HG02981 (cell line): ENCODE measurements at regions not wholly inside any gene's neighbourhood (a gene's known extent, or its start where the extent isn't known, plus 50 kb on each side); places are given as distances from the start of the nearest gene placed in this dataset.
"Not testable (repeated sequence)": the region's sequence is repeated elsewhere in the genome, so short reads cannot be mapped to it uniquely, and the experiment has no call there.

Experiments used
- ATAC-seq: cut with Tn5 transposase; IDR thresholded peaks from one replicate; pipeline ENCODE4 v1.9.1; 2021; ENCODE audit warnings: mild to moderate bottlenecking, moderate library complexity; ENCODE audit not compliant: unreplicated experiment

DNA sequence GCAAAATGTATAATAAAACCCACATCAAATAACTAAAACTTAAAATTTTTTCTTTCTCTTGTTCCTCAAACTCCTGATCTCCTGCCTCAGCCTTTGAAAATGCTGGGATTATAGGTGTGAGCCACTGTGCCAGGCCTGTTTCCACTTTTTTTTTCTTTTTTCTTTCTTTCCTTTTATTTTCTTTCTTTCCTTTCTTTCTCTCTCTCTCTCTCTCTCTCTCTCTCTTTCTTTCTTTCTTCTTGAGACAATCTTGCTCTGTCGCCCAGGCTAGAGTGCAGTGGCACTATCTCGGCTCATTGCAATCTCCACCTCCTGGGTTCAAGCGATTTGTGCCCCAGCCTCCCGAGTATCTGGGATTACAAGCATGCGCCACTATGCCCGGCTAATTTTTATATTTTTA is 164.6 kb downstream of the OR2B2 start:
- no peak for ATAC-seq

DNA sequence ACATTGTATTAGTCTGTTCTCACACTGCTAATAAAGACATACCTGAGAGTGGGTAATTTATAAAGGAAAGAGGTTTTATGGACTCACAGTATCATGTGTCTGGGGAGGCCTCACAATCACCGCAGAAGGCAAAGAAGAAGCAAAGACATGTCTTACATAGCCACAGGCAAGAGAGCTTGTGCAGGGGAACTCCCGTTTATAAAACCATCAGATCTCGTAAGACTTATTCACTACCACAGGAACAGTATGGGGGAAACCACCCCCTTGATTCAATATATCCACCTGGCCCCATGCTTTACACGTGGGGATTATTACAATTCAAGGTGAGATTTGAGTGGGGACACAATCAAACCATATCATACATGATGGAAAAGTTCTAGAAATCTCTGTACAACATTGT is 165.3 kb downstream of the OR2B2 start:
- ATAC-seq, result not testable (repeated sequence)

DNA sequence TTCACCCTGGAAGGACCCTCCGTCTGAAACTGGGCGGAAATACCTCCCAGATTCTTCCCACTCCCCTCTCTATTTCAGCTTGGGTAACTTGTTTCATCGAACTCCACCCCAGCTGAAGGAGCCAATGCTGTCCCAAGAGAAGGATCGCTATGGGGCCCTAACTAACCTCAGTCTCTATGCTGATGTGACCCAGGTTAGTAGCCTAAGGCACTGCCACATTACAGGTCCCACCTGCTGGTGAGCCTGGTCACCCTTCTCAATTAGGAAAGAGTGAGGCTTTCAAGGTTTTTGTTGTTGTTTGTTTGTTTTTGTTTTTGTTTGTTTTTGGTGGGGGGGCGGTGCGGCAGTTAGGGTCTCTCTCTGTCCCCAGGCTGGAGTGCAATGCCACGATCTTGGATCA is 168.4 kb downstream of the OR2B2 start:
- ATAC-seq, result no peak

DNA sequence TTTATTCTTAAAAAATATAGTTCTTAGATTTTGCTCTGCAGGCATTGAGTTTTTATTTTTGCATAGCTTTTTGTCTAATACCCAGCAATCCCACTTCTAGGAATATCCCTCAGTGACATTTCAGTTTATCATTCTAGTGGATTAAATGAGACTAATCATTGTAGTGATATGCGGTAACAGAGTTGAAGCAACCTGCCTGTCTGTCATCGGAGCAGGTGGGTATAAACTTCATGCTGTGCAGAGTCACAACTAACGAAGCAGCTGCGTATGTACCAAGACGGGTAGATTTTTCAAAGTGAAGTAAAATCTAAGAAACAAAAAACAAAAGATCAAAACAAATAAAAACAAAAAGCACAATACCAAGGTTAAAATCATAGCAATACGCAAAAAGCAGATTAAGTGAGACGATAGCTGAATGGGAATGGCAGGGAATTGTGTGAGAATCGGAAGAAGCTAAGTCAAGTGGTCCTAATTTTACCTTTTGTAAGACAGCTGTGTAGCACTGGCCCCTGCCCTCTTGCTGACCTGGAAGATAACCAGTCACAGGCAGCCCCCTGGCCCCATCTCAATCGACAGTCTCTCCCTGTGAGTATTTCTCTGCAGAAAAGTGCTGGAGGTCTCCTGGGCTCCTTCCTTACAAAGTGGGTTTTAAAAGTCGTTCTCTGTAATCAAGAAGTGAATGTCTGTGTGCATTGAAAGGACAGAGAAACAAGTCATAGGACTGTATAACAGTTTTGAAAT is 169.2 kb downstream of the OR2B2 start:
- ATAC-seq, result no peak

DNA sequence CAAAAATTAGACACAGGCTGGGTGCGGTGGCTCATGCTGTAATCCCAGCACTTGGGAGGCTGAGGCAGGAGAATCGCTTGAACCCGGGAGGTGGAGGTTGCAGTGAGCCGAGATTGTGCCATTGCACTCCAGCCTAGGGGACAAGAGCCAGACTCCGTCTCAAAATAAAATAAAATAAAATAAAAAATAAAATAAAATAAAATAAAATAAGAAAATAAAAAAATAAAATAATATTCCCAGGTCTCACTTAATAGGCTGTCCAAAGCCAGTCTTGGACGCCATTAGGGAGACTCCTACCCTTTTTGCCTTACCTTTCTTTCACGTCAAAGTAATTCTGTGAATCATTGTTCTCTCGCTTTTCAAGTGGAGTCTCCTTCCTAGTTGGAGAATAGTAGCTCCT is 172.3 kb downstream of the OR2B2 start:
- ATAC-seq, result not testable (repeated sequence)

DNA sequence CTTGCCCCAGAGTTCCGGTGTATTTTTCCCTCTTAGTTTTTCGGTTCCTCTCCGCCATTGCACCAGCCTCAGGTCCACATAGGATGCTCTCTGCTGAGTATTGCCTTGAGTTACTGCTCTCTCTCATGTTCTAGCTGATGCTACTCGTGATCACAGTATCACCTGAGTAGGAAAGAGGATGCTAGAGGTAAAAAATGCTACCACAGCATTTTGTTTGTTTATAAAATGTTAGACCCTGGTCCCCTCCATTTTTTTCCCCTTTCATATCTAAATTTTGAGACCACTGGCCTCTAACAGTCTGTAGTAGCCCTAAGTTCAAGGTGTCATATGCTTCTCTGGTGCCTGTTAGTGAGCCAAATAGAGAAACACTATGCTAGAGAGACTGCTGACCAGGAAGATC is 175.5 kb downstream of the OR2B2 start:
- no peak for ATAC-seq

DNA sequence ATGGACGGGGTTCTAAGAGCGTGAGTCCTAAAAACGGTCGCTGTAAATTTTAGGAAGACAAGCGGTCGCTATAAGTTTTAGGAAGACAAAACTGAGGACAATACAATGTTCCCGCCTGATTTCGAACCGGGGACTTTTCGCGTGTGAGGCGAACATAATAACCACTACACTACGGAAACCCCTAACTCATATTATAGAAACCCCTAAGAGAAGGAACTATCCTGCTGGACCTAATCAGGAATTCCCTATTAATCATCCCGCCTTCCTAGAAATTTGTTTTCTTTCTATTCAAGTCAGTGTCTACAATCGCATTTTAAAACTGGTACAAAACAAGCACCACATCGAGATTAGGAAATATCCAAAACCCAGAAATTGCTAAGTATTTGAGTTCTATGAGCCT is 183.8 kb downstream of the OR2B2 start:
- no peak for ATAC-seq

DNA sequence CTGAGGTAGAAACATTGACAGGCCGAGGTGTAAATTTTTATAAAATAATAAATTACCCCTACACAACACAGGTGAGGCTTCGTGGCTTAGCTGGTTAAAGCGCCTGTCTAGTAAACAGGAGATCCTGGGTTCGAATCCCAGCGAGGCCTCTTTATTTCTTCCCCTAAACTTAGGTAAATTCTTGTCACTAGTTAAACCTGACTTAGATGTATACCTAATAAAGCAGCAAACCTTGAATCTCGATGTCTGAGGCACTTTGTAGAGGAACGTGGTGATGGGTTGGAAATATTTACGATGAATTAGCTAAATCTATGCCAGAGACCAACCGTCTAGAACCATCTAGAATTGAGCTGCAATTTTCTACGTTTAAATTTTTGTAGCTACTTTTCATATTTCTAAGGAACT is 185.6 kb downstream of the OR2B2 start:
- ATAC-seq, result no peak

DNA sequence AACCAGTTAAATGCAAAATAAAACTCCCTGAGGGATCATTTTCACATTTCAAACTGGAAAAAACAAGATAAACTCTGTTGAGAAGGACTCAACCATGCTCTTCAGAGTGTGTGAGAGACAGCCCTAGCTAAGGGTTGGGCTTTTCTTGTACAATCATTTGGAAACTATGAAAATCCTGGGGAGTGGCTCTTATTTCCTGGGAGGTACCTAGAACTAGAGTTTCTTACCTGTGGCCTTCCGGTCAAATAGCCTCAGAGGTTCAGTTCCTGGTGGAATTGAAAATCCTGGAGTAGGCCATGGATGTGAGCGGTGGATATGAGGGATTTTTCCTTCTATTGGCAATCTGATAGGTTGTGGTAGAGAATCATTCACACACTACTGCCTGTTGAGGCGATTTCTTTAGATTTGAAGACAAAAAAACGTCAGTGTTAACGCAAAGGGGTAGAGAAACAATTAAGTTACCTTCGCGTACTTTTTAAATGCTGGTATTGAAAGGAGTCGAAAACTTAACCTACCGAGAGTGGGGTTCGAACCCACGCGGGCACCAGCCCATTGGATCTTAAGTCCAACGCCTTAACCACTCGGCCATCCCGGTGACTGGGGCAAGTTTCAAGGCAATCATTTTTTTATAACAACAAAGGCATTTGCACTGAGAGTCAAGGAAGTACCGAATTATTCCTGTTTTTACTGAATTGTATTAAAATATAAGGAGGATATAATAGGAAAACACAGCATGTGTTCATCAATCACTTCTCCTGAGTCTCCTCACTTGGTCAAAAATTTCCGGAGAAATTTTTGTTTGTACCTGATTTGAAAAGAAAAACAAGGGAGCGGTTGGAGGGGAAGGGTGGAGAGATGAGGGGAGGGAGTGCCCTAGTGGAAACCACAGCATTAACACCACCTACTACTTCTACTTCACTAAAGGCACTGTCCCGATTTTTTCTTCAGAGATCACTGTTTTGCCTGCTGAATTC is 191.3 kb downstream of the OR2B2 start:
- no peak for ATAC-seq

DNA sequence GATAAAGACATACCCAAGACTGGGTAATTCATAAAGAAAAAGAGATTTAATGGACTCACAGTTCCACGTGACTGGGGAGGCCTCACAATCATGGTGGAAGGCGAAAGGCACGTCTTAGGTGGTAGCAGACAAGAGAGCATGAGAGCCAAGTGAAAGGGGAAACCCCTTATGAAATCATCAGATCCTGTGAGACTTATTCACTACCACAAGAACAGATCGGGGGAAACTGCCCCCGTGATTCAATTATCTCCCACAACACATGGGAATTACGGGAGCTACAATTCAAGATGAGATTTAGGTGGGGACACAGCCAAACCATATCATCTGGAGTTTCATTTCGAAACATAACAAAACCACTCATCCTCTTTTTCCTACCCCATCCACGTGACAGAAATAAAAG is 193.2 kb downstream of the OR2B2 start:
- not testable (repeated sequence) for ATAC-seq

DNA sequence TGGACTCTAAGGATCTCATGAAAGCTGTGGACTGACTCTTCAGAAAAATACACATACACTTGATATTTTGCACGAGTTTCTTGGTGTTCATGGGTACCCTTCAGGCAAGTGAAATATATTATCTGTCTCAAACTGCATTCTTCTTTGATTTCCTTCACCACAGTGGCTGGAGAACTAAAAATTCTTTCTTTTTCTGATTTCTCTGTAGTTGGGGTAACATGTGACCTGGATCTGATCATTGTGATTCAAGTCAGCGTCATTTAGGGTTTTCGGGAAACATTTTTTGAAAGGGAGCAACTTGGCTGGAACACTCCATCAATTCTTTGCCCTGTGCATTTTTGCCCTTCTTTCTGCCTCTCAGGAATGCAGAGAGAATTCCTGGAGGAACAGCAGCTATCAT is 205.8 kb downstream of the OR2B2 start:
- no peak for ATAC-seq

DNA sequence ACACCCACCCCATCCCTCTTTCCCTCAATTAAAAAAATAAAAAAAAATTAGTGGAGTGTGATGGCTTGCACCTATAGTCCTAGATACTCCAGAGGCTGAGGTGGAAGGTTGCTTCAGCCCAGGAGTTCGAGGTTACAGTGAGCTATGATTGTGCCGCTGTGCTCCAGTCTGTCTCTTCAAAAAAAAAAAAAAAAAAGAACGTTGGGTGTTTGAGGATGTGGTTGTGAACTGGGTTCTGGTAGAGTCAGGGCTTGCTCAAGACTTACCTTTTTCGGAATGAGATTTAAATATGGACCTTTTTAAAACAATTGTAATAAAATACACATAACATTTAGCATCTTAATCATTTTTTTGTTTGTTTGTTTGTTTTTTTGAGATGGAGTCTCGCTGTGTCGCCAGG is 211.9 kb downstream of the OR2B2 start:
- ATAC-seq, result no peak

DNA sequence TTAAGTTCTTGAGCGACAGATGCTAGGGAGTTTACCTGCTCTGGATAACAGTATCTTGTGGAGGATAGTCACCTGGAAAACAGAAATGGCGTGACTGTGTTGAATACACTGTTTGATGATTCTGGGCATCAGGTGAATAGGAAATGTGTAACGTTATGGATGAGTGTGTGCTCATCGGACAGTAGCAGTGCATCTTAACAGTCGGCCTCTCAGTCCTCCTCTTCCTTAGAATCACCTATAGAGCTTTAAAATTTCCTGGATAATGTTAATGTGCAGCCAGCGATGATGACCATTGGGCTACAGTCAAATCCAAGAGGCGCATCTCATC is 217.7 kb downstream of the OR2B2 start:
- no peak for ATAC-seq

DNA sequence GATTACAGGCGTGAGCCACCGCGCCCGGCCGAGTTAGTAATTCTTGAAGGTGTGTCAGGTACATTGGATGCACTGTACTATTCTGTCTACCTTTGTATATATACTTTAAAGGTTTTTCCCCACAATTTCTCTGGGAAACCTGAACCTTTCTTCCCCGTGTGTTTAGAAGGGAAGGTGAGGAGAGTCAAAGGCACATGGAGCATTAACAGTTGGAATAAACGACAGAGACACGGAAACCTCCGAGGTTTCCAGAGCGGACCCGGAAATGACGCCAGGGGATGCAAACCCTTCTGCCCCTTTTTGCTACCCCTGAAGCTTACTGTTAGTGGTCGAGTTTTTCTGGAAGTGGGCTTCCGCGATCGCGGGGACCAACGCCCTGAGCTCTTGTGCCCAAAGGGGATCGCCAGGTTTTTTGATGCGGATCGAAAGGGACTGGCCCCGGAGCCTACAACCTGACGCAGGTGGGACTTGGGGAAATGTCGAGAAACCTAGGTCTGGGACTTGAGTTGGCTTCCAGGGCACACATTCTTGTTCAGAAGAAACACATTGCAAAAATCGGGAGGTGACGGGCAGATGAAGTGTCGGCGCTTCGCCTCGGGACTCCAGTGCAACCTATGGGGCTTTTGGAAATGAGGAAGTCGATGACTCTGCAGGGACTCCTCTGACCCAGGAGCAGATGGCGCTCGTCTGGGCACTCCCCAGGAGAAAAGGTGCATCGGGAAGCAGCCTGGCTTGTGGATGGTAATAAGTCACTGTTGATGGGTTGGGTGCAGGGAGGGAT is 218.2 kb downstream of the OR2B2 start:
- ATAC-seq, result no peak

DNA sequence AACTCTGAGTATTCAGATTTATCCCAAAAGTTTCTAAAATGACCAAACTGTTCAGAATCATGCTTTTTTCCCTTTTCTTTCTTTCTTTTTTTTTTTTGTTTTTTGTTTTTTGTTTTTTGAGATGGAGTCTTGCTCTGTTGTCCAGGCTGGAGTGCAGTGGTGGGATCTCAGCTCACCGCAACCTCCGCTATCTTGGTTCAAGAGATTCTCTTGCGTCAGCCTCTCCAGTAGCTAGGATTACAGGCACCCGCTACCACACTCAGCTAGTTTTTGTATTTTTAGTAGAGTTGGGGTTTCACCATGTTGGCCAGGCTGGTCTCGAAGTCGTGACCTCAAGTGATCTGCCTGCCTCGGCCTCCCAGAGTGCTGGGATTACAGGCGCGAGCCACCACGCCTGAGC is 219.2 kb upstream of the ZNF184 start:
- not testable (repeated sequence) for ATAC-seq

DNA sequence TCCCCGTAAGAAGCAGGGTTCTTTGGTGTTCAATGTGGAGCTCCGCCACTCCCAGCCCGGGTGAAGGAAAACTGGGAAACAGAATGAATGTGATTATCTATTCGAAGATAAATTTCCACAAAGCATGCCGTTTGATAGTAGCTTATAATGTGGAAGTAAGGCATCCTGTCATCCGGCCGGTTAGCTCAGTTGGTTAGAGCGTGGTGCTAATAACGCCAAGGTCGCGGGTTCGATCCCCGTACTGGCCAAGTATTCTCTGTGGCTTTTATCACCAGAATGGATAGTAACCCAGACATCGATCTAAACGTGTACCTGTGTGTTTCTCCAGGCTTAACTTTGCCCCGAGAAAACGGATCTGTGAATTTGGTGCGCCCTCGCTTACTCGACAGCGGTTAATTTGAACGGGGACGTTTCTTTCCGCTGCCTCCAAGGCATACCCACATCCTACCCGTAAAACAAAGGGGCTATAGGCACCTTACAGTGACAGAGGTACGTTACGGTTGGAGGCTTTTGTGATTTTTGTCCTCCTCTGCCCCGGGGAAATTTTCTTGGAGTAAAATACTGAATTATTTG is 215.2 kb upstream of the ZNF184 start:
- peak; percentile 51 for ATAC-seq

DNA sequence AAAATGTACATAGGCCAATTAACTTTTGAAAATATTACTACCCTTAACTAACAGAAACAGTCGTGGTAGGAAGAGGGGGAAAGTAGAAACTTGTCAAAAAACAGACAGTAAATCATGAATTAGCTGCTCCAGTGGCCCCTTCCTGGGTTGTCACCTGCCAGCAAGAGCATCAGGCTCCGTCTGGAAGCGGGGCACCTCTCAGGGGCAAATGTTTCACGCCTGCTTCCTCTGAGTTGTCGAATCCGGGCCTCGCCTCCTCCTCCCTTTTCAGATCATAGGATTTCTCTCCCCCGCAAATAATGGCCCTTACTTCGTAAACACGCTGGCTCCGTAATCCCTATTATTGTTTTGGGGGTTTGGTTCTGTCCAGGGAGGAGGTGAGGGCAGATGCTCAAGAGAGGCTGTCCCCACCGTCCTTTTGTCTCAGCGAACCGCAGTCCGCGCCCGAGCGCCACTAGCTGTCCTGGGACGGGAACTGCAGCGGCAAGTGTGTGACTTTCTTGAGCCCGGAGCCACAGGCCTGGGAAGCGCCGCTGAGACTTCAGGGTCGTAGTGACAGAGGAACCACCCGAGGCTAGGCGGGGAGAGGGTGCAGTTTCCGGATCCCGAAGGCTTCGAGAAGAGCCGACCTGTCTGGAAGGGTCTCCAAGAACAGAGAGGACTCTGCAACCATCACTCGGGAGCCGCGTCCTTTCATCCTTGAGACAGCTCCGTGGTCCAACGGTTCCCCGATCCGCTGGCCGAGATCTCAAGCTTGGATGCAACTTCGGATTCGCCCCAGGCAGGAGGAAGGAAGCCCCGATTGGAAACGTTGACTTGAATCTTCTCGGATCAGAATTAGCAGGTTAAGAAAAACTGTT is 214.5 kb upstream of the ZNF184 start:
- peak; percentile 74 for ATAC-seq

DNA sequence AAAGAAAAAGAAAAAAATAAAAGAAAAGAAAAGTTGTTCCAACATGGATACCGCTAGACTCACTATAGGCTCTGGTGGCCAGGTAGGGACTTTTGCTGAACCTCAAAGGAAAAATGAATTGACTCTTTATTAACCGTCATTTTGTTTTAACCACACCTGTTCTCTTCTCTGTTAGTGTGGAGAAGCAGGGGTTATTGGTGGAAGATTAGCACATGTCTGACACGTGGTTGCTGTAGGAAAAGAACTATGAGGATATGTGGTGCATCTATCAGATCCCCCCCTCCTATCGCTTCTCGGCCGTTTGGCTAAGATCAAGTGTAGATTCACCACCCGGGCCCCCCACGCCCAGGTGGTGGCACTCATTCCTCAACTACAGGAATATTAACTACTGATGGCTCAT is 212.4 kb upstream of the ZNF184 start:
- no peak for ATAC-seq

DNA sequence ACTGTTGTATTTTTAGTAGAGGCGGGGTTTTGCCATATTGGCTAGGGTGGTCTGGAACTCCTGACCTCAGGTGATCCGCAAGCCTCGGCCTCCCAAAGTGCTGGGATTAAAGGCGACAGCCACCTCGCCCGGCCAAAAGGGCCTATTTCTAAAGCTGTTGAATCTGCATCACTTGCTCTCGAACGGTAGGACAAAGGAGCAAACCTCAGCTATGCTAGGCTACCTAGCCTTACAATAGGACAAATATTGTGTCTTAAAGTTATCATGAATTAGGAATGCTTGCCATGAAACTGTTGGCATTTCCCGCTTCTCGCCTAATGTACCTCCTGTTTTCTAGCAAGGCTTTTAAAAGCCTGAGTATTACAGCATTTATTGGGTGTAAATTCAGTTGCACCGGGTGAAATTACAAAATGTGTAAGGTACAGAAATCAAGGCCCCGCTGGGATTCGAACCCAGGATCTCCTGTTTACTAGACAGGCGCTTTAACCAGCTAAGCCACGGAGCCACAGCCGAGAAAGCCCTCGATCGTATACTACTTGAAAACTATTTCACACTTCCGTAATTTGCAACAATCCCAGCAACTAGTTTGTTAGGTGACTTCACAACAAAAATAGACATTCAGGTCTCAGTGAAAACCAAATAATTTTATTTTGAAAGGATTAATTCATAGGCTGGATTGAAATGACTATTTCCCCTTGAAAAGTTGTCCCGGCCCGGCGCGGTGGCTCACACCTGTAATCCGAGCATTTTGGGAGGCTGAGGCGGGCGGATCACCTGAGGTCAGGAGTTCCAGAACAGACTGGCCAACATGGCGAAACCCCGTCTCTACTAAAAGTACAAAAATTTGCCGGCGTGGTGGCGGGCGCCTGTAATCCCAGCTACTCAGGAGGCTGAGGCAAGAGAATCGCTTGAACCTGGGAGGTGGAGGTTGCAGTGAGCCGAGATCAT is 211.6 kb upstream of the ZNF184 start:
- no peak for ATAC-seq
